ENCODE measurements at regions not wholly inside any gene's neighbourhood (a gene's known extent, or its start where the extent isn't known, plus 50 kb on each side); places are given as distances from the start of the nearest gene placed in this dataset.
"Not testable (repeated sequence)": the region's sequence is repeated elsewhere in the genome, so short reads cannot be mapped to it uniquely, and the experiment has no call there.

GRCh38 chr1:182331387-182331786 is 60.2 kb downstream of the GLUL start:
- H3K9me3 Mint-ChIP-seq, result no peaks in the 10 kb centered on the region
- H3K27me3 Mint-ChIP-seq, result no peaks in the 10 kb centered on the region
- no peaks in the 10 kb centered on the region for H3K36me3 Mint-ChIP-seq (ENCODE audit: low read depth)
- H3K4me3 Mint-ChIP-seq, result no peak overlapping the region
- no peak overlapping the region for H3K27ac Mint-ChIP-seq
- DNase-seq, result no peak
- H3K4me1 Mint-ChIP-seq (ENCODE audit: low read depth), result no peaks in the 10 kb centered on the region

- Mint-ChIP-seq H3K4me1 (ENCODE audit: low read depth) (no peaks in the 10 kb centered on the region), H3K4me3 (no peak overlapping the region), H3K36me3 (ENCODE audit: low read depth) (no peaks in the 10 kb centered on the region), H3K9me3 (no peaks in the 10 kb centered on the region), H3K27me3 (no peaks in the 10 kb centered on the region), H3K27ac (no peak overlapping the region)
- DNase-seq, result no peak
Observed at GRCh38 chr1:182330303-182330702, 61.3 kb downstream of the GLUL start.

- no peaks in the 10 kb centered on the region for H3K4me1 Mint-ChIP-seq (ENCODE audit: low read depth)
- no peaks in the 10 kb centered on the region for H3K9me3 Mint-ChIP-seq
- H3K36me3 Mint-ChIP-seq (ENCODE audit: low read depth), result no peaks in the 10 kb centered on the region
- H3K27ac Mint-ChIP-seq, result no peak overlapping the region
- H3K4me3 Mint-ChIP-seq, result no peak overlapping the region
- no peaks in the 10 kb centered on the region for H3K27me3 Mint-ChIP-seq
- DNase-seq, result no peak
Observed at GRCh38 chr1:182329471-182329870, 62.1 kb downstream of the GLUL start.

- DNase-seq, result no peak
- Mint-ChIP-seq H3K9me3 (no peaks in the 10 kb centered on the region), H3K27ac (no peak overlapping the region), H3K4me1 (ENCODE audit: low read depth) (no peaks in the 10 kb centered on the region), H3K4me3 (no peak overlapping the region), H3K36me3 (ENCODE audit: low read depth) (no peaks in the 10 kb centered on the region), H3K27me3 (no peaks in the 10 kb centered on the region)
Observed at GRCh38 chr1:182328591-182328990, 63.0 kb downstream of the GLUL start.

- no peaks in the 10 kb centered on the region for H3K4me1 Mint-ChIP-seq (ENCODE audit: low read depth)
- H3K9me3 Mint-ChIP-seq, result no peaks in the 10 kb centered on the region
- H3K27me3 Mint-ChIP-seq, result no peaks in the 10 kb centered on the region
- H3K27ac Mint-ChIP-seq, result no peak overlapping the region
- no peak overlapping the region for H3K4me3 Mint-ChIP-seq
- DNase-seq, result no peak
- no peaks in the 10 kb centered on the region for H3K36me3 Mint-ChIP-seq (ENCODE audit: low read depth)
Observed at GRCh38 chr1:182325339-182325738, 66.3 kb downstream of the GLUL start.

- DNase-seq; H3K27me3 Mint-ChIP-seq; H3K36me3 Mint-ChIP-seq (ENCODE audit: low read depth); H3K9me3 Mint-ChIP-seq; H3K27ac Mint-ChIP-seq; H3K4me3 Mint-ChIP-seq; H3K4me1 Mint-ChIP-seq (ENCODE audit: low read depth): not testable (repeated sequence)
Observed at GRCh38 chr1:182321532-182321931, 70.1 kb downstream of the GLUL start.

- Mint-ChIP-seq H3K4me1 (ENCODE audit: low read depth) (no peaks in the 10 kb centered on the region), H3K9me3 (no peaks in the 10 kb centered on the region), H3K36me3 (ENCODE audit: low read depth) (no peaks in the 10 kb centered on the region), H3K4me3 (no peak overlapping the region), H3K27ac (no peak overlapping the region), H3K27me3 (peaks cover 2% of the 10 kb centered on the region)
- no peak for DNase-seq
Observed at GRCh38 chr1:182317611-182318161, 73.9 kb downstream of the GLUL start.

GRCh38 chr1:182316454-182316853 is 75.1 kb downstream of the GLUL start:
- not testable (repeated sequence) for H3K36me3 Mint-ChIP-seq (ENCODE audit: low read depth); H3K9me3 Mint-ChIP-seq; H3K27ac Mint-ChIP-seq; H3K4me1 Mint-ChIP-seq (ENCODE audit: low read depth); H3K4me3 Mint-ChIP-seq; H3K27me3 Mint-ChIP-seq; DNase-seq

GRCh38 chr1:182315167-182315556 is 76.4 kb downstream of the GLUL start:
- no peak overlapping the region for H3K4me3 Mint-ChIP-seq
- H3K9me3 Mint-ChIP-seq, result no peaks in the 10 kb centered on the region
- no peaks in the 10 kb centered on the region for H3K4me1 Mint-ChIP-seq (ENCODE audit: low read depth)
- peaks cover 5% of the 10 kb centered on the region for H3K27me3 Mint-ChIP-seq
- no peak for DNase-seq
- H3K27ac Mint-ChIP-seq, result no peak overlapping the region
- no peaks in the 10 kb centered on the region for H3K36me3 Mint-ChIP-seq (ENCODE audit: low read depth)

GRCh38 chr1:182309631-182310351 is 81.8 kb downstream of the GLUL start:
- no peak for DNase-seq
- Mint-ChIP-seq H3K9me3 (no peaks in the 10 kb centered on the region), H3K36me3 (ENCODE audit: low read depth) (no peaks in the 10 kb centered on the region), H3K27ac (no peak overlapping the region), H3K4me3 (no peak overlapping the region), H3K27me3 (peaks cover 3% of the 10 kb centered on the region), H3K4me1 (ENCODE audit: low read depth) (no peaks in the 10 kb centered on the region)

GRCh38 chr1:182308826-182309225 is 82.8 kb downstream of the GLUL start:
- DNase-seq, result no peak
- no peak overlapping the region for H3K27ac Mint-ChIP-seq
- no peaks in the 10 kb centered on the region for H3K36me3 Mint-ChIP-seq (ENCODE audit: low read depth)
- peaks cover 1% of the 10 kb centered on the region for H3K4me1 Mint-ChIP-seq (ENCODE audit: low read depth)
- no peak overlapping the region for H3K4me3 Mint-ChIP-seq
- H3K27me3 Mint-ChIP-seq, result peaks cover 3% of the 10 kb centered on the region
- no peaks in the 10 kb centered on the region for H3K9me3 Mint-ChIP-seq

GRCh38 chr1:182307486-182307885 is 84.1 kb downstream of the GLUL start:
- not testable (repeated sequence) for DNase-seq; H3K36me3 Mint-ChIP-seq (ENCODE audit: low read depth); H3K27me3 Mint-ChIP-seq

GRCh38 chr1:182305861-182306260 is 85.7 kb downstream of the GLUL start:
- peaks cover 13% of the 10 kb centered on the region for H3K4me1 Mint-ChIP-seq (ENCODE audit: low read depth)
- H3K27me3 Mint-ChIP-seq, result no peaks in the 10 kb centered on the region
- H3K36me3 Mint-ChIP-seq (ENCODE audit: low read depth), result no peaks in the 10 kb centered on the region
- H3K9me3 Mint-ChIP-seq, result no peaks in the 10 kb centered on the region
- H3K27ac Mint-ChIP-seq, result no peak overlapping the region
- no peak for DNase-seq
- no peak overlapping the region for H3K4me3 Mint-ChIP-seq

More at GRCh38 chr1:182307486-182307885, 84.1 kb downstream of the GLUL start:
- H3K27ac Mint-ChIP-seq; H3K4me1 Mint-ChIP-seq (ENCODE audit: low read depth); H3K9me3 Mint-ChIP-seq; H3K4me3 Mint-ChIP-seq: not testable (repeated sequence)

GRCh38 chr1:182304627-182305026 is 87.0 kb downstream of the GLUL start:
- Mint-ChIP-seq H3K4me3 (no peak overlapping the region), H3K27ac (no peak overlapping the region), H3K36me3 (ENCODE audit: low read depth) (no peaks in the 10 kb centered on the region), H3K27me3 (no peaks in the 10 kb centered on the region), H3K4me1 (ENCODE audit: low read depth) (peaks cover 22% of the 10 kb centered on the region), H3K9me3 (no peaks in the 10 kb centered on the region)
- DNase-seq, result no peak

- H3K27ac Mint-ChIP-seq, result no peak overlapping the region
- peaks cover 23% of the 10 kb centered on the region for H3K4me1 Mint-ChIP-seq (ENCODE audit: low read depth)
- no peaks in the 10 kb centered on the region for H3K36me3 Mint-ChIP-seq (ENCODE audit: low read depth)
- no peaks in the 10 kb centered on the region for H3K9me3 Mint-ChIP-seq
- H3K27me3 Mint-ChIP-seq, result no peaks in the 10 kb centered on the region
- H3K4me3 Mint-ChIP-seq, result no peak overlapping the region
- DNase-seq, result no peak
Observed at GRCh38 chr1:182304218-182304617, 87.4 kb downstream of the GLUL start.

- H3K4me3 Mint-ChIP-seq, result no peak overlapping the region
- H3K27me3 Mint-ChIP-seq, result no peaks in the 10 kb centered on the region
- H3K9me3 Mint-ChIP-seq, result no peaks in the 10 kb centered on the region
- H3K36me3 Mint-ChIP-seq (ENCODE audit: low read depth), result no peaks in the 10 kb centered on the region
- H3K27ac Mint-ChIP-seq, result no peak overlapping the region
- no peak for DNase-seq
- peaks cover 23% of the 10 kb centered on the region for H3K4me1 Mint-ChIP-seq (ENCODE audit: low read depth)
Observed at GRCh38 chr1:182303778-182304177, 87.8 kb downstream of the GLUL start.
